AML-193 (cell line): ENCODE measurements at regions not wholly inside any gene's neighbourhood (a gene's known extent, or its start where the extent isn't known, plus 50 kb on each side); places are given as distances from the start of the nearest gene placed in this dataset.

Experiments
- DNase-seq, 2 experiments: peaks; one replicate each; lab custom pipeline; 2025; lab: John Stamatoyannopoulos, UW

DNA sequence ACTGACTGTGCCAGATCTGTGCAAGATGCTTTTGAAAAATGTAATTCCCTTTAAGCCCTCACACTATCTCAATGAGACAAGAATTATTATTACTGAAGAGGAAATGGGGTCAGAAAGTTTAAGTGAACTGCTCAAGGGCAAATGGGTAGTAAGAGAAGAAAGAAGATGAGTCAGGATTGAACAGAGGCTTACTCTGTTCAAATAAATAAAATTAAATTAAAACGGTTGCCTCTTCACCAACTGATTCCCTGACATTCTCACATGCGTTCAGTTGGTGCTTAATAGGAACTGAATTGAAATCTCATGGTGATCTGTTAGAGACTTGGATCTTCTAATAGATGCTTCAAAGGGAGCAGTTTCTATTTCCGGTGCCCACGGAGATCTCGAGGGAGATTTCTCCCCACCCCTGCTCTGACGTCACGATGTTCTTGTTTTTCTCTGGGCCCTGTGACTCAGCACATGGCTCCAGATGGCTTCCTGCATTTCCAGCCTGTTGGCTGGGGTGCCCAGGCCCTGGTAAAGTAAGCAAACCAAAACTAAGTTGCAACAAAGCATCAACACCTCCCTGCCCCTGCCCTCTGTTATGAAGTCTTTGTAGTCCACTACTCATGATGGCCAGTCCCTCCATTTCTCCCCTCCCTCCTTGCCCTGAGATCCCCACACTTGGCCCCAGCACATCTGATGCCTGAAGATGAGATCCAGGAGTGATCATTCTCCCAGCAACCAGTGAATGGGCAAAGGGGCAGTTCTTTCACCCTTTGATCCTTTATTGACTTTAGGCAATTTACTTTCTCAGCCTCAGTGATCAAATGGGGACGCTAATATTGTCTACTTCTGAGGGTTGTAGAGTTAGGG is 106.1 kb upstream of the CPEB4 start:
- DNase-seq: peak; percentile 40 to 56

DNA sequence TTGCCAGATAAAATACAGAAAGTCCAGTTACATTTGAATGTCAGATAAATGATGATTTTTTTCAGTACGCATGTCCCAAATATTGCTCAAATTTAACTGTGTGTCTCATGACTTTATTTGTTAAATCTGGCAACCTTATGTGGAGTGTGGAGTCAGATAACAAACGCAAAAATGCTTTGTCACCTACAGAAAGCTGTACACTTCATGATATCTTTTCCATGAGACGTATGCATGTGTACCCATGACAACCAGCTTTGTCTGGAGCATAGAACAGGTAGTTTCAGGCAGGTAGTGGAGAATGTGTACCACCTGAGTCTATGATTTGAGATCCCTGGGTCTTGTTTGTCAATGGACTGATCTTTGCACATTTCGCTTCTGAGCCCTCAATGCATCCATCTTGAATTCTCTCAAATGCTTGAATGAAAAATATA is 105.5 kb upstream of the CPEB4 start:
- DNase-seq: no peak

DNA sequence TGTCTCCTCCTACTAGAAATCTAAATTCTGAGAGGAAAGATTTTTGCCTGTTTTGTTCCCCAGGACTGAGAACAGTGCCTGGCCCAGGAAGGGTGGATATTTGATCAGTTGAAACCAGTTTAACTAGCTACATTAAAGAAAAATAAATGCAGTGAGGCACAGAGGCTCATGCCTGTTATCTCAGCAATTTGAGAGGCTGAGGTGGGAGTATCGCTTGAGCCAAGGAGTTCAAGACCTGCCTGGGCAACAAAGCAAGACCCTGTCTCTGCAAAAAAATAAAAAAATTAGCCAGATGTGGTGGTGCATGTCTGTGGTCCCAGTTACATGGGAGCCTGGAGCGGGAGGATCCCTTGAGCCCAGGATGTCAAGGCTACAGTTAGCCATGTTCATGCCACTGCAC is 104.8 kb upstream of the CPEB4 start:
- no peak for DNase-seq

- no peak for DNase-seq
Observed at GRCh38 chr5:173785400-173785799, 102.7 kb upstream of the CPEB4 start.

DNA sequence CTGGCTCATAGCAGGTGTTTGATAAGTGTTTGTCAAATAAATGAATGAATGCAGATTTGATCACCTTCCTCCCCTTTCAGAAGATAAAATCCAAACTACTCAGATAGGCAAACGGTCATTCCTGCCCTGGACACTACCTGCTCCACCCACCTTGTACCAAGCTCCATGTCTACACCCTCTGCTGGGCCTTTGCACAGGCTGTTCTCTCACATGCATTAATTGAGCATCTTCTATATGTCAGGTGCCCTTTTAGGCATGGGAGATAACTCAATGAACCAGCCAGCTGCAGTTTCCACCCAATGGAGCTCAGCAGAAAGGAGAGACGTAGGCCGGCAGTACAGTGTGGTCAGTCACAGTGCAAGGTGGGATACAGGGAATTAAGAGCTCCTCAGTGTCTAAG is 102.3 kb upstream of the CPEB4 start:
- DNase-seq: no peak

- no peak for DNase-seq
Observed at GRCh38 chr5:173786286-173787187, 101.6 kb upstream of the CPEB4 start.

DNA sequence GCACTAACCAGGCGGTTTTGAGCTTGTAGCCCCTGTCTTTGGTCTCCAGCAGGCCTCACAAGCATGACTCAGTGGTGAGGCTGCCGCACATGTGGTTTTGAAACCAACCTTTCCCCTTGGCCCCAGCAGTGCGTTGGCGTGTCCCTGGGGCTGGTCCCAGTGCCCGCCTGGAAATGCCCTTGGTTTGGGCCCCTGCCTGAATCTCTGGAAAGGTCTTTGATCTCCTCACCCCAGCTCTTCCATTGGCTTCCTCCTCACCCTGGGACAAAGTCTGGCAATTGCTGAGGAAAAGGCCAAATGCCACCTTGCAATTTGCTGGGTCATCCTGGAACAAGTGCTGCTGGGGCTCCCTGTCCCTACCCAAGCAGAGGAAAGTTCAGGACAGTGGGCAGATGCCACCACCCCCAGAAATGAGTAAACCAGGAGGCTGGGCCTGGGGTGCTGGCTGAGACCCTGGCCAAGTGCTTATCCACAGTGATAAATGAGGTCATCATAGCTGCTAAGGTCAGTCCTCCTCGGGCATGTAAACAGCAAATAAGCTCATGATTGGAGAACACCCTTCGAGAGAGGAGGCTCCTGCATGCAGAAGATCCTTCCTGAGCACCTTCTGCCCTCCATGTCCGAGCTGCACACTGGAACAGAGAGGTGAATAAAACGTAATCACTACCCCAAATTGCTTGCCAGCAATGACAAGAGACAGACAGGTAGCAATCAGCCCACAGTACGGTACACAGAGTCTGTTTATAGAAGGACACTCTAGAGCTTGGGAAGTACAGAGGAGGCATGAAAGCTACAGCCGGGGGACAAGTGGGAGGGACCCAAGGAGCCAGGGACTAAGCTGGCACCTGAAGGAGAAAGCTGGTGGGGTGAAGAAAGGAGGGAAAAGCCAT is 98.9 kb upstream of the CPEB4 start:
- no peak for DNase-seq

GRCh38 chr5:173790177-173790719 is 97.9 kb upstream of the CPEB4 start:
- DNase-seq: no peak

DNA sequence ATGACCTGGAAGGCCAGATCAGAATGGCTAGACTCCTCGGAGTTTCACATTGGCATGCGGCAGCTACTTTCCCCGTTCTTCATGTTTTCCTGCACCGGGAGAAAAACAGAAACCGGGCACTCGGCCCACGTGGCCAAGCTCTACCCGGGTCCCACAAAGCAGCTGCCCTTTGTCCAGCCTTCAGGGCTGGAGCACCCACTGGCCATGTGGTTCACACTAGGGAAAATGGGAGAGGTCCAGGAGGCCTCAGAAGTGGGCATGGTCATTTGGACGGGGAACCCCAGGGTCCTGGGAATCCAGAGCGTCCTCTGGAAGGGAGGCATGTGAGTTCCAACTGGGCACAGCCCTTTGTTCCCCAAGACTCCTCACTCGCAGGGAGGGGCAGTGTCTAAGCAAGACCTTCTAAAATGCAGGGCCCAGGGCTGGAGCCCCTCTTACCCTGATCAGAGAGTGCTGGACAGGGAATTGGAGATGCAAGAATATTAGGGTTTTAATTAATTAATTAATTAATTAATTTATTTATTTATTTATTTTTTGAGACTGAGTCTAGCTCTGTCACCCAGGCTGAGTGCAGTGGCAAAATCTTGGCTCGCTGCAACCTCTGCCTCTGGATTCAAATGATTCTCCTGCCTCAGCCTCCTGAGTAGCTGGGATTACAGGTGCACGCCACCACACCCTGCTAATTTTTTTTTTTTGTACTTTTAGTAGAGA is 97.2 kb upstream of the CPEB4 start:
- no peak for DNase-seq

DNA sequence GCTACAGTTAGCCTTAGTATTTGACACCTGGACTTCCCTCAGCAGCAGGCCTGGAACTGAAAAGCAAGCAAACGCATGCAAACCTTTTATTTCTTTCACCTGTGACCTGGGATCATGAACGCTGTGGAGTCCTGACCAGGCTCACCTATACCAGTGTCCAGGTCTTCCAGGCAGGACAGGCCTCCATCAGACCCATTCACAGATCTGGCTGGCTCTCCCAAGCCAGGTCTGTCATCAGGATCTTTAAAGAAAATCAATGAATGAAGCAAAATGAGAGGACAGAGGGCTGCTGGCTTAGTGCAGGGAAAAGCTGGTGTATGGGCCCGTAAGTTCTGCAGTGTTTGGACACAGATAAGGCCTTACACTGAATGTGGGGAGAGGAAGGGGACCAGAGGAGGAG is 96.3 kb upstream of the CPEB4 start:
- no peak for DNase-seq

DNA sequence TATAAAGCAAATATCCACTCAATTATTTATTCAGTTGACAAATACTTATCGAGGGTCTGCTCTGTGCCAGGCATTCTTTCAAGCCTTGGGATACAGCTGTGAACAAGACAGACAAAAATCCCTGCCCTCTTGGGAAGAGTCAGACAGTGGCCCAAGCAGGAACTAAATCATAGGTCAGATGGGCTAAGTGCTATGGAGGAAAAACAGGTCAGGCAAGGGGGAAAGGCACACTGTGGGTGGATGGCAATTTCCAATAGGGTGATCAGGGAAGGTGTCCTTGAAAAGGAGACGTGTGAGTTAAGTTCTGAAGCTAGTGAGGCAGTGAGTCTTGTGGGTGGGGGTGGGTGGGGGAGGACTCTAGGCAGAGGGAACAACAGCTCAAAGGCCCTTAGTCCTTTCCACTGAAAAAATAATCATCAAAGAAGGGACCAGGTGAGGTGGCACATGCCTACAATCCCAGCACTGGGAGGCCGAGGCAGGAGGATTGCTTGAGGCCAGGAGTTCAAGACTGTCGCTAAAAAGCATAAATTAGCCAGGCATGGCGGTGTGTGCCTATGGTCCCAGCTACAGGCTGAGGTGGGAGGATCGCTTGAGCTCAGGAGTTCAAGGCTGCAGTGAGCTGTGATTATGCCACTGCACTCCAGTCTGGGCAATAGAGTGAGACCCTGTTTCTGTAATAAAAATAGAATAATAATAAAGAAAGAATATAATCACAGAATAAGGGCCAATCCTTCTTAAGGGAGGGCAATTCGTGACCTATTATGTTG is 95.2 kb upstream of the CPEB4 start:
- DNase-seq: no peak

DNA sequence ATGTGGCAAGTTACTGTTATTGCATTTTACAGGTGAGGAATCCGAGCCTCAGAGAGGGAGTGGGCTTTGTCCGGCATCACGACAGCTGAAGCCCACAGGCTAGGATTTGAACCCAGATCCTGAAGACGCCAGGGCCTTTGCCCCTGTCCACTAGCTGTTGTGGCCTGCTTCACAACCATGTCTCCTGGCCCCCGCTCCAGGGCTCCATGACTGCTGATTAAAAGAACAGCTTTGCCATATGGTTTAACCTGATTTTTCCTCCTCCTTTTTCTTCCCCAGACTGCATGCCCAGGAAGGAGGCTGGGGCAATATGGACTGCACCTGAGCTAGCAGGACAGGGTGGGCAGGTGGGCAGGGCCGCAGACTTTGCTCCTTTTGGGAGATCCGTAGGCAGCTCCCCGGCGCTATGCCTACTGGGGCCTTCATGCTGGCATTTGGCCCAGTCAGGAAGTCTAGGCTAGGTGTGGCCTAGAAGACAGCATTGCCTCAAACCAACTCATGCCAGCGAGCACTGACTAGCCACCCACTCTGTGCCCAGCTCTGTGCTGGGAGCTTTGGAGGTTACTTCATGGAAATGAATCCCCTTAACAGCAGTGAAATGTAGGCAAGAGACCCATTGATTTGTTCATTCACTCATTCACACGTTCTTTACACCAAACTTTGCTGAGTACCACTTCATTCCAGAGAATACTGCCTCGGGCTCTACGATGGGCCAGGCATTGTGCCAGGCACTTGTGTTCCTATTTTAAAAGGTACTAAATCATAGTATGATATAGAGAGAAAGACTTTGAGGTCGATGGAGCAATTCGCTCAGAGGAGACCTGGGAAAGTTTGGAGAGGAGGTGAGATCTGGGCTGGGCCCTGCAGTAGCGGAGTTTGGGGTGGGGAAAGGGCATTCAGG is 94.3 kb upstream of the CPEB4 start:
- no peak for DNase-seq

DNA sequence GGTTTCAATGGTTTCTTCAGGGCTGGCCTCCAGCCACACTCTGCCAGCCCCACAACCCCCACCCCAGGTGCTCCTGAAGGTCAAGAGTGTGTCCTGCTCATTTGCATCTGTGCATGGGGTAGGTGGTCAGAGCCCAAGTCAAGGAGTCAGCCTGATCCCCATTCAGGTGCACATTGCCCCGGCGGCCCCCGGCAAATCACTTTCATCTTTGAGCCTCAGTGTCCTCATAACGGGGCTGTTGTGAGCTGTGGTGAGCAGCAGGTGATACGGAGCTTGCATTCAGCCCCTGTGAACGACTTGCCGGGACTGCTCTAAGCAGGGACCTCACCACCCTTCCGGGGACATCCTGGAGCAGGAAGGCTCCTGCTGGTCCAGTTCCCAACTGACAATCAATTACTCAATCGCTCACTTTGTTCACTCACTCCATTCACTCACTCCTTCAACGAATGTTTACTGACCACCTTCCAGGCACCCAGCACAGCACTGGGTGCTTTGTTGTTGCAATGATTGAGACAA is 93.2 kb upstream of the CPEB4 start:
- no peak for DNase-seq

GRCh38 chr5:173795601-173796000 is 92.5 kb upstream of the CPEB4 start:
- no peak for DNase-seq

DNA sequence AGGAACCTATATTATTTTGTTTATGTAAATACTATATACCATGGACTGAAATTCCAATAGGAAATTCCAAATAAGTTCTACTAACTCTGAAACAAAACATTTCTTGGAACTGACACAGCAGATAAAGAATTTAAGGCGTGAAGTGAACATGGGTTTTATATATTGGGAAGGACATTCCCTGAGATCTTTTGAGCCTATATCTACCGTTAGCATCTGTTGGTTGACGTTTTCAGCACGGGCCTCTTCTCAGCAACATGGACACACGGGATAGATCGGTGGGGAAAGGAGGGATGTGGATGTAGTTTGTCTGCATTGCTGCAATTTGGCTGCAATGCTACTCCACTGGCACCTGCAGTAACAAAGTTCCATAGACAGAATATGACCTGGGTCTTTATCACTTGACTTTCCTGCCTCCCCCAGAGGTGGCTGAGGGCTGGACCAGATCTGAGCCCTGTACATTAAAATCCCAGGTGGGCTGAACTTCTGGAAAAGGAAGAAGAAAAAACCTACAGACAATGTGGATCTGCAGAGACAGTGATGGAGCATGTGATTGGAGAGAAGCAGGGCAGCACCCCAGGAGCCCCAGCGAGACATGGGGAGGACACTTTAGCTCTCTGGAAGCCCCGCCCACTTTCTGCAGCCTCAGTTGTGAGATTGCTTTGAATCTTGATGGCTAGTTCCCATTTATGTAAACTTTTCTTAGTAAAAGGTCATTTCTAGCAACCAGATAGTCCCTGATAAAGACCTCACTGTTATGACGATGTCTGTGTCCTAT is 91.2 kb upstream of the CPEB4 start:
- no peak for DNase-seq

- DNase-seq: no peak
Observed at GRCh38 chr5:173798127-173798810, 89.9 kb upstream of the CPEB4 start.

- DNase-seq: no peak
Observed at GRCh38 chr5:173800340-173800739, 87.8 kb upstream of the CPEB4 start.

GRCh38 chr5:173801006-173801405 is 87.1 kb upstream of the CPEB4 start:
- DNase-seq: no peak
